GM23338 (cell line): ENCODE measurements at regions not wholly inside any gene's neighbourhood (a gene's known extent, or its start where the extent isn't known, plus 50 kb on each side); places are given as distances from the start of the nearest gene placed in this dataset.

ENCODE experiments used
- CREB1 ChIP-seq: fragments of 250-450 bp; sonication (Bioruptor Pico); IDR thresholded peaks from 2 replicates; pipeline ENCODE4 v1.5.0; 2020; ENCODE audit warnings: low read depth, mild to moderate bottlenecking, moderate library complexity
- CTCF ChIP-seq, 2 experiments: fragments of 200-600 bp in 1 of 2; sonication (generic) in 1 of 2; conservative IDR thresholded peaks; 2 replicates each; pipeline versions ENCODE4 v1.5.1 to v1.6.1; 2016 to 2017; ENCODE audit warnings: antibody characterized with exemption in 2 of 2, low read depth in 2 of 2, mild to moderate bottlenecking in 2 of 2, moderate library complexity in 1 of 2
- EZH2 ChIP-seq: fragments of 200-600 bp; sonication (generic); IDR thresholded peaks from one replicate; pipeline ENCODE4 v1.8.0; 2017; ENCODE audit warnings: antibody characterized with exemption, mild to moderate bottlenecking, low read depth; ENCODE audit not compliant: unreplicated experiment
- EZH2phosphoT487 ChIP-seq: fragments of 200-600 bp; sonication (generic); IDR thresholded peaks from one replicate; pipeline ENCODE4 v1.8.1; 2018; ENCODE audit warnings: antibody characterized with exemption; ENCODE audit not compliant: unreplicated experiment
- JUNB ChIP-seq: IDR thresholded peaks from one replicate; pipeline ENCODE4 v1.6.1; 2016; ENCODE audit warnings: antibody characterized with exemption; ENCODE audit not compliant: unreplicated experiment
- POLR2AphosphoS5 ChIP-seq: IDR thresholded peaks from 2 replicates; pipeline ENCODE4 v1.6.1; 2016; ENCODE audit warnings: antibody characterized with exemption, low read depth
- STAT1 ChIP-seq: IDR thresholded peaks from one replicate; pipeline ENCODE4 v1.6.1; 2016; ENCODE audit warnings: antibody characterized with exemption; ENCODE audit not compliant: unreplicated experiment
- ZNF114 ChIP-seq: fragments of 250-450 bp; sonication (Bioruptor Pico); IDR thresholded peaks from 2 replicates; pipeline ENCODE4 v1.5.0; 2020; ENCODE audit warnings: mild to moderate bottlenecking, moderate library complexity
- ZNF331 ChIP-seq: fragments of 250-450 bp; sonication (Bioruptor Pico); IDR thresholded peaks from 2 replicates; pipeline ENCODE4 v1.5.0; 2020; ENCODE audit warnings: low read depth, mild to moderate bottlenecking, moderate library complexity
- TF ChIP-seq, protein P1 (sequence below): IDR thresholded peaks from one replicate; pipeline ENCODE4 v1.6.1; 2018; ENCODE audit warnings: antibody characterized with exemption; ENCODE audit not compliant: unreplicated experiment
- TF ChIP-seq, protein P2 (sequence below): IDR thresholded peaks from 2 replicates; pipeline ENCODE4 v1.6.1; 2016; ENCODE audit warnings: antibody characterized with exemption

DNA sequence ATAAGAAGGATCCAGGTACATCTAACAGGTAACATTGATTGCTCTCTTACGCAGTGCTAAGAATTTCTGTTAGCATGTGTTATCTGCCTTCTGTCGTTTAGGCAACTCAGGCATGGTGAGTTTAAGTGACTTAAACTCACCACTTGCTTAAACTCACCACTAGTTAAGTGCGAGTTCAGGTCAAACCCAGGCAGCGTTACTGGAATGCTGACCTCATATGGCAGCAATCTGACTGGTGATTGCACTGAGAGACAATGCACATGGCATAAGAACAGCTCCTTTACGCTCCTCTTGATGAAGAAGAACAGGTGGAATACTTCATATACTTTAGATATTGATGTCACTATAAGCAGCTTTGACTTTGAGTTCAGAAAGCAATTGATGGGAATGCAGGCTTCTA lies 954.1 kb downstream of the SOCS6 start:
- TF ChIP-seq CTCF (conservative IDR thresholded peaks at IDR 0.05; ENCODE audit: low read depth in 2 of 2), result no peak
- TF ChIP-seq, protein P1, sequence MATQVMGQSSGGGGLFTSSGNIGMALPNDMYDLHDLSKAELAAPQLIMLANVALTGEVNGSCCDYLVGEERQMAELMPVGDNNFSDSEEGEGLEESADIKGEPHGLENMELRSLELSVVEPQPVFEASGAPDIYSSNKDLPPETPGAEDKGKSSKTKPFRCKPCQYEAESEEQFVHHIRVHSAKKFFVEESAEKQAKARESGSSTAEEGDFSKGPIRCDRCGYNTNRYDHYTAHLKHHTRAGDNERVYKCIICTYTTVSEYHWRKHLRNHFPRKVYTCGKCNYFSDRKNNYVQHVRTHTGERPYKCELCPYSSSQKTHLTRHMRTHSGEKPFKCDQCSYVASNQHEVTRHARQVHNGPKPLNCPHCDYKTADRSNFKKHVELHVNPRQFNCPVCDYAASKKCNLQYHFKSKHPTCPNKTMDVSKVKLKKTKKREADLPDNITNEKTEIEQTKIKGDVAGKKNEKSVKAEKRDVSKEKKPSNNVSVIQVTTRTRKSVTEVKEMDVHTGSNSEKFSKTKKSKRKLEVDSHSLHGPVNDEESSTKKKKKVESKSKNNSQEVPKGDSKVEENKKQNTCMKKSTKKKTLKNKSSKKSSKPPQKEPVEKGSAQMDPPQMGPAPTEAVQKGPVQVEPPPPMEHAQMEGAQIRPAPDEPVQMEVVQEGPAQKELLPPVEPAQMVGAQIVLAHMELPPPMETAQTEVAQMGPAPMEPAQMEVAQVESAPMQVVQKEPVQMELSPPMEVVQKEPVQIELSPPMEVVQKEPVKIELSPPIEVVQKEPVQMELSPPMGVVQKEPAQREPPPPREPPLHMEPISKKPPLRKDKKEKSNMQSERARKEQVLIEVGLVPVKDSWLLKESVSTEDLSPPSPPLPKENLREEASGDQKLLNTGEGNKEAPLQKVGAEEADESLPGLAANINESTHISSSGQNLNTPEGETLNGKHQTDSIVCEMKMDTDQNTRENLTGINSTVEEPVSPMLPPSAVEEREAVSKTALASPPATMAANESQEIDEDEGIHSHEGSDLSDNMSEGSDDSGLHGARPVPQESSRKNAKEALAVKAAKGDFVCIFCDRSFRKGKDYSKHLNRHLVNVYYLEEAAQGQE, result no peak
- no peak for TF ChIP-seq POLR2AphosphoS5
- TF ChIP-seq EZH2, result no peak
- no peak for TF ChIP-seq CREB1 (CRISPR knock-in tag)
- TF ChIP-seq ZNF331, result no peak
- TF ChIP-seq, protein P2, sequence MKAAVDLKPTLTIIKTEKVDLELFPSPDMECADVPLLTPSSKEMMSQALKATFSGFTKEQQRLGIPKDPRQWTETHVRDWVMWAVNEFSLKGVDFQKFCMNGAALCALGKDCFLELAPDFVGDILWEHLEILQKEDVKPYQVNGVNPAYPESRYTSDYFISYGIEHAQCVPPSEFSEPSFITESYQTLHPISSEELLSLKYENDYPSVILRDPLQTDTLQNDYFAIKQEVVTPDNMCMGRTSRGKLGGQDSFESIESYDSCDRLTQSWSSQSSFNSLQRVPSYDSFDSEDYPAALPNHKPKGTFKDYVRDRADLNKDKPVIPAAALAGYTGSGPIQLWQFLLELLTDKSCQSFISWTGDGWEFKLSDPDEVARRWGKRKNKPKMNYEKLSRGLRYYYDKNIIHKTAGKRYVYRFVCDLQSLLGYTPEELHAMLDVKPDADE, result no peak
- no peak for TF ChIP-seq EZH2phosphoT487
- no peak for TF ChIP-seq JUNB
- TF ChIP-seq STAT1, result no peak
- TF ChIP-seq ZNF114 (CRISPR knock-in tag), result no peak
